ENCODE measurements at regions not wholly inside any gene's neighbourhood (a gene's known extent, or its start where the extent isn't known, plus 50 kb on each side); places are given as distances from the start of the nearest gene placed in this dataset.
"Not testable (repeated sequence)": the region's sequence is repeated elsewhere in the genome, so short reads cannot be mapped to it uniquely, and the experiment has no call there.

GRCh38 chr13:42418184-42418583 is 146.2 kb downstream of the AKAP11 start:
- Histone ChIP-seq H3K27ac (no peak overlapping the region), H4K20me1 (ENCODE audit: insufficient read depth) (no peaks in the 10 kb centered on the region), H3K4me2 (no peak overlapping the region), H3K79me2 (ENCODE audit: insufficient read depth, low read depth) (no peaks in the 10 kb centered on the region), H3K4me3 (IDR thresholded peaks at IDR 0.05; ENCODE audit: insufficient read depth, low read depth, low read length) (no peak overlapping the region), H3K27me3 (ENCODE audit: insufficient read depth, low read depth) (no peaks in the 10 kb centered on the region), H3K9ac (no peak overlapping the region), H3K4me1 (ENCODE audit: low read depth, poor library complexity, severe bottlenecking) (no peaks in the 10 kb centered on the region), H2AFZ (ENCODE audit: low read depth) (no peak overlapping the region), H3K36me3 (ENCODE audit: insufficient read depth) (no peaks in the 10 kb centered on the region)
- TF ChIP-seq CTCF (conservative IDR thresholded peaks at IDR 0.05; ENCODE audit: low read depth, low read length): no peak

GRCh38 chr13:42420304-42420703 is 148.4 kb downstream of the AKAP11 start:
- Histone ChIP-seq H3K4me1 (ENCODE audit: low read depth, poor library complexity, severe bottlenecking) (no peaks in the 10 kb centered on the region), H3K27ac (no peak overlapping the region), H2AFZ (ENCODE audit: low read depth) (no peak overlapping the region), H3K4me2 (no peak overlapping the region), H3K4me3 (IDR thresholded peaks at IDR 0.05; ENCODE audit: insufficient read depth, low read depth, low read length) (no peak overlapping the region), H3K9ac (no peak overlapping the region), H3K36me3 (ENCODE audit: insufficient read depth) (no peaks in the 10 kb centered on the region), H3K27me3 (ENCODE audit: insufficient read depth, low read depth) (no peaks in the 10 kb centered on the region), H4K20me1 (ENCODE audit: insufficient read depth) (no peaks in the 10 kb centered on the region), H3K79me2 (ENCODE audit: insufficient read depth, low read depth) (no peaks in the 10 kb centered on the region)
- no peak for TF ChIP-seq CTCF (conservative IDR thresholded peaks at IDR 0.05; ENCODE audit: low read depth, low read length)

- Histone ChIP-seq H3K27ac (no peak overlapping the region), H3K9ac (no peak overlapping the region), H3K4me2 (no peak overlapping the region), H3K27me3 (ENCODE audit: insufficient read depth, low read depth) (no peaks in the 10 kb centered on the region), H3K4me1 (ENCODE audit: low read depth, poor library complexity, severe bottlenecking) (no peaks in the 10 kb centered on the region), H3K4me3 (IDR thresholded peaks at IDR 0.05; ENCODE audit: insufficient read depth, low read depth, low read length) (no peak overlapping the region), H4K20me1 (ENCODE audit: insufficient read depth) (no peaks in the 10 kb centered on the region), H2AFZ (ENCODE audit: low read depth) (no peak overlapping the region), H3K79me2 (ENCODE audit: insufficient read depth, low read depth) (no peaks in the 10 kb centered on the region), H3K36me3 (ENCODE audit: insufficient read depth) (no peaks in the 10 kb centered on the region)
- no peak for TF ChIP-seq CTCF (conservative IDR thresholded peaks at IDR 0.05; ENCODE audit: low read depth, low read length)
Measured at GRCh38 chr13:42422681-42423080, 150.7 kb downstream of the AKAP11 start.

- H4K20me1 ChIP-seq (ENCODE audit: insufficient read depth): no peaks in the 10 kb centered on the region
- no peak overlapping the region for H3K27ac ChIP-seq
- no peak overlapping the region for H3K9ac ChIP-seq
- H3K4me1 ChIP-seq (ENCODE audit: low read depth, poor library complexity, severe bottlenecking): no peaks in the 10 kb centered on the region
- no peaks in the 10 kb centered on the region for H3K27me3 ChIP-seq (ENCODE audit: insufficient read depth, low read depth)
- H3K36me3 ChIP-seq (ENCODE audit: insufficient read depth): no peaks in the 10 kb centered on the region
- no peak overlapping the region for H3K4me3 ChIP-seq (IDR thresholded peaks at IDR 0.05; ENCODE audit: insufficient read depth, low read depth, low read length)
- H3K79me2 ChIP-seq (ENCODE audit: insufficient read depth, low read depth): no peaks in the 10 kb centered on the region
- no peak overlapping the region for H2AFZ ChIP-seq (ENCODE audit: low read depth)
- no peak overlapping the region for H3K4me2 ChIP-seq
- TF ChIP-seq CTCF (conservative IDR thresholded peaks at IDR 0.05; ENCODE audit: low read depth, low read length): no peak
Measured at GRCh38 chr13:42424182-42424581, 149.8 kb upstream of the TNFSF11 start.

GRCh38 chr13:42445354-42445753 is 128.6 kb upstream of the TNFSF11 start:
- H3K4me3 ChIP-seq (IDR thresholded peaks at IDR 0.05; ENCODE audit: insufficient read depth, low read depth, low read length): no peak overlapping the region
- H2AFZ ChIP-seq (ENCODE audit: low read depth): no peak overlapping the region
- no peaks in the 10 kb centered on the region for H3K79me2 ChIP-seq (ENCODE audit: insufficient read depth, low read depth)
- no peak overlapping the region for H3K27ac ChIP-seq
- TF ChIP-seq CTCF (conservative IDR thresholded peaks at IDR 0.05; ENCODE audit: low read depth, low read length): no peak
- H4K20me1 ChIP-seq (ENCODE audit: insufficient read depth): no peaks in the 10 kb centered on the region
- no peaks in the 10 kb centered on the region for H3K27me3 ChIP-seq (ENCODE audit: insufficient read depth, low read depth)
- H3K36me3 ChIP-seq (ENCODE audit: insufficient read depth): no peaks in the 10 kb centered on the region
- H3K9ac ChIP-seq: no peak overlapping the region
- no peaks in the 10 kb centered on the region for H3K4me1 ChIP-seq (ENCODE audit: low read depth, poor library complexity, severe bottlenecking)
- no peak overlapping the region for H3K4me2 ChIP-seq

GRCh38 chr13:42446597-42446996 is 127.4 kb upstream of the TNFSF11 start:
- not testable (repeated sequence) for H3K4me2 ChIP-seq; H3K9ac ChIP-seq; H2AFZ ChIP-seq (ENCODE audit: low read depth); H3K79me2 ChIP-seq (ENCODE audit: insufficient read depth, low read depth); H4K20me1 ChIP-seq (ENCODE audit: insufficient read depth); H3K27me3 ChIP-seq (ENCODE audit: insufficient read depth, low read depth); H3K27ac ChIP-seq; H3K4me1 ChIP-seq (ENCODE audit: low read depth, poor library complexity, severe bottlenecking); H3K4me3 ChIP-seq (IDR thresholded peaks at IDR 0.05; ENCODE audit: insufficient read depth, low read depth, low read length); H3K36me3 ChIP-seq (ENCODE audit: insufficient read depth)
